SK-N-SH (cell line): ENCODE measurements at regions not wholly inside any gene's neighbourhood (a gene's known extent, or its start where the extent isn't known, plus 50 kb on each side); places are given as distances from the start of the nearest gene placed in this dataset.

Experiments
- EZH2phosphoT487 ChIP-seq: fragments of 200-600 bp; sonication (generic); IDR thresholded peaks from 2 replicates; pipeline ENCODE4 v1.6.1; 2017; ENCODE audit warnings: low read depth, mixed run types, mild to moderate bottlenecking, antibody characterized with exemption, moderate library complexity, borderline replicate concordance
- POLR2AphosphoS5 ChIP-seq: IDR thresholded peaks from 2 replicates; pipeline ENCODE4 v1.6.1; 2012; ENCODE audit warnings: low read depth, low read length
- RFX5 ChIP-seq: IDR thresholded peaks from 2 replicates; pipeline ENCODE4 v1.6.1; 2012; ENCODE audit warnings: mild to moderate bottlenecking, improper control_type of control experiment, low read length

DNA sequence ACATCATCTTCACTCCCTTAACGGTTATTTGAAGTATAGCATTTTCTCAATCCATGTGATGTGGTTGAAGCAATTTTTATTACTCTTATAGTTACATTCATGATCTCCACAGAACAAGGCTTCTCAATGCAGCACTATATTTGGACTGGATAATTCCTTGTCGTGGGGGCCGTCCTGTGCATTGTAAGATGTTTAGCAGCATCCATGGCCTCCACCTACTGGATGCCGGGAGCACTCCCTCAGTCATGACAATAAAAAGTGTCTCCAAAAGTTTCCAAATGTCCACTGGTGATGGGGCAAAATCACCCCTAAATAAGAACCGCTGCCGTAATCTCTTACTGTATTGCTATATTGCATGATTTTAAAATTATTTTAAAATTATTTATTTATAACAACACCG, 110.6 kb upstream of the DDX18 start:
- TF ChIP-seq EZH2phosphoT487: no peak
- no peak for TF ChIP-seq POLR2AphosphoS5
- no peak for TF ChIP-seq RFX5
